Upper lobe of left lung (tissue), 6 donors: ENCODE measurements at regions not wholly inside any gene's neighbourhood (a gene's known extent, or its start where the extent isn't known, plus 50 kb on each side); places are given as distances from the start of the nearest gene placed in this dataset.
A peak's percentile ranks its signal among the peaks of the same experiment; 100 is the strongest.

Experiments
- ATAC-seq, 2 donors: fragments of 200-7000 bp; cut with Tn5 transposase; one replicate each; pipeline ENCODE4 v1.9.1; 2022; ENCODE audit warnings: mild to moderate bottlenecking in 2 of 2, moderate library complexity in 2 of 2; ENCODE audit not compliant: low FRiP score in 2 of 2
- DNase-seq, 2 donors: peaks; one replicate each; pipeline ENCODE4 v3.0.0-alpha.2; 2019 to 2020
- H3K27ac ChIP-seq, 4 donors: fragments of 200-600 bp; sonication (generic); one replicate each; pipeline ENCODE4 v1.5.1; 2016 to 2019
- H3K27me3 ChIP-seq, 4 donors: fragments of 200-600 bp; sonication (generic); one replicate each; pipeline ENCODE4 v1.5.1; 2017 to 2019
- H3K36me3 ChIP-seq, 4 donors: fragments of 200-600 bp; sonication (generic); one replicate each; pipeline ENCODE4 v1.5.1; 2016 to 2019
- H3K4me1 ChIP-seq, 4 donors: fragments of 200-600 bp; sonication (generic); one replicate each; pipeline ENCODE4 v1.5.1; 2018 to 2019
- H3K4me3 ChIP-seq, 4 donors: fragments of 200-600 bp; sonication (generic); one replicate each; pipeline ENCODE4 v1.5.1; 2017 to 2019; ENCODE audit warnings: mild to moderate bottlenecking in 2 of 4, moderate library complexity in 1 of 4
- H3K9me3 ChIP-seq, 4 donors: fragments of 200-600 bp; sonication (generic); one replicate each; pipeline ENCODE4 v1.5.1; 2018 to 2019
- EP300 ChIP-seq, 4 donors: sonication (generic); formaldehyde crosslinking; IDR thresholded peaks; one replicate each; pipeline ENCODE4 v1.5.1; 2017; ENCODE audit warnings: antibody characterized with exemption in 4 of 4, control low read depth in 2 of 4
- POLR2A ChIP-seq, 4 donors: fragments of 450-650 bp; IDR thresholded peaks; one replicate each; pipeline ENCODE4 v1.5.1; 2016 to 2017; ENCODE audit warnings: antibody characterized with exemption in 4 of 4, mild to moderate bottlenecking in 2 of 4
- POLR2AphosphoS5 ChIP-seq, 2 donors: sonication (generic); formaldehyde crosslinking; IDR thresholded peaks; one replicate each; pipeline ENCODE4 v1.5.1; 2017; ENCODE audit warnings: antibody characterized with exemption in 2 of 2
- WGBS, 2 donors: methylation state at CpG; one replicate each; pipeline ENCODE4 v1.1.5; 2017 to 2018; 5-methylcytosine and 5-hydroxymethylcytosine counted together
- TF ChIP-seq, protein P1 (sequence below), 6 experiments: fragments of 450-650 bp in 4 of 6; fragments of 200-600 bp in 2 of 6; sonication (generic) in 2 of 6; IDR thresholded peaks; one replicate each; pipeline ENCODE4 v1.5.1; 2016 to 2019; ENCODE audit warnings: antibody characterized with exemption in 6 of 6
- donor health status: DM: no; HTN: no; CAD: no; lungs with moderate emphysema.
- donor health status: DM: no; HTN: yes; CAD: no; lungs with severe emphysema.

DNA sequence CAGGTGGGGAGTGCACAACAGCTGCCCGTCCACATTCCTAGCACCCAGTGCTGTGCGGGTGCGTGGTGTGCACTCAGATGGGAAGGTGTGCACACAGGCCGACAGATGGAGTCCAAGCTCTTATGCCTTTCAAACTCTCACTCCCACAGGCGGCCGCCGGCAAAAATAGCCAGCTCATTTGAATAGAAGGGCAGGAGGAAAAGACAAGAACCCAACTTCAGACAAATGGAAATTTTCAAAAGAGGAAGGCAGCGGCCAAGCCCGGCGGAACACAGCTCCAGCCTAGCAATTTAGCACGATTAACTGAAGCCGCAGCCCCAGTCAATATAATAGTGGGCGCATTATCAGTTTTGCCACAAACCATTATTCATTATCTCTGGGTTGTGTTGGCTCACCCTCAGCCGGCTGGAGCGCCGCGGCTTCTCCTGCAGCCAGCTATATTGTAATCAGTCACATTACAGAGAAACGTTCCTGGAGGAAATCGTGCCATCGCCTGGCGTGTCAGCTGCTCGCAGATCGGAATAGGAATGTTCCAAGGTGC, 103.9 kb upstream of the SEC14L1 start:
- no peaks in the 10 kb centered on the region for H3K4me1 ChIP-seq
- H3K36me3 ChIP-seq = no peaks in the 10 kb centered on the region
- H3K27ac ChIP-seq = no peak overlapping the region
- WGBS, 2 donors = 45 to 53% methylated on average over 21 to 23 of the region's 23 CpGs
- no peak for DNase-seq
- H3K9me3 ChIP-seq = peaks cover 1 to 4% (median 3%) of the 10 kb centered on the region in 4 donors
- peak in 1 of 2 donors; percentile 27 for ATAC-seq
- H3K4me3 ChIP-seq = no peak overlapping the region
- no peaks in the 10 kb centered on the region for H3K27me3 ChIP-seq
- TF ChIP-seq POLR2A (IDR thresholded peaks at IDR 0.05) (no peak), EP300 (IDR thresholded peaks at IDR 0.05) (no peak), POLR2AphosphoS5 (IDR thresholded peaks at IDR 0.05) (no peak)
- TF ChIP-seq, protein P1, sequence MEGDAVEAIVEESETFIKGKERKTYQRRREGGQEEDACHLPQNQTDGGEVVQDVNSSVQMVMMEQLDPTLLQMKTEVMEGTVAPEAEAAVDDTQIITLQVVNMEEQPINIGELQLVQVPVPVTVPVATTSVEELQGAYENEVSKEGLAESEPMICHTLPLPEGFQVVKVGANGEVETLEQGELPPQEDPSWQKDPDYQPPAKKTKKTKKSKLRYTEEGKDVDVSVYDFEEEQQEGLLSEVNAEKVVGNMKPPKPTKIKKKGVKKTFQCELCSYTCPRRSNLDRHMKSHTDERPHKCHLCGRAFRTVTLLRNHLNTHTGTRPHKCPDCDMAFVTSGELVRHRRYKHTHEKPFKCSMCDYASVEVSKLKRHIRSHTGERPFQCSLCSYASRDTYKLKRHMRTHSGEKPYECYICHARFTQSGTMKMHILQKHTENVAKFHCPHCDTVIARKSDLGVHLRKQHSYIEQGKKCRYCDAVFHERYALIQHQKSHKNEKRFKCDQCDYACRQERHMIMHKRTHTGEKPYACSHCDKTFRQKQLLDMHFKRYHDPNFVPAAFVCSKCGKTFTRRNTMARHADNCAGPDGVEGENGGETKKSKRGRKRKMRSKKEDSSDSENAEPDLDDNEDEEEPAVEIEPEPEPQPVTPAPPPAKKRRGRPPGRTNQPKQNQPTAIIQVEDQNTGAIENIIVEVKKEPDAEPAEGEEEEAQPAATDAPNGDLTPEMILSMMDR (IDR thresholded peaks at IDR 0.05) = no peak

DNA sequence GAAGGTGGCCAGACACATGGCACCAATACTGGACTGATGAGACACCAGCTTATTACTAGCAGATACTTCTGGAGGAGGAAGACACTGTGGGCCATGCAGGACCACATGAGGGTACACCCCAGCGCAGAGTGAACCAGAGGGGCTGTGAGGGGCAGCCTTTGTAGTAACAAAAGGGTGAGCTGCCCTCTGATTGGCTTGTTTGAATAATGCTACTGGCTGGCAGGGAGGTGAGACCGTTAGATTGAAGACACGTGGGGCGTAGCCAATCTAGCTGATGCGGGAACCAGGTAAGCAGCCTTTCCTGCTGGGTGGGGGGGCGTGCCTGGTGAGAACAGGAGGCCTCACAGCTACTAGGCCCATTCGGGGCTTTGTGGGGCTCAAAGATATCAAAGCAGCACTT, 102.8 kb upstream of the SEC14L1 start:
- H3K36me3 ChIP-seq = no peaks in the 10 kb centered on the region
- H3K4me1 ChIP-seq = no peaks in the 10 kb centered on the region
- no peak overlapping the region for H3K4me3 ChIP-seq
- H3K9me3 ChIP-seq = no peaks in the 10 kb centered on the region
- ATAC-seq (no peak), DNase-seq (no peak)
- TF ChIP-seq POLR2A (IDR thresholded peaks at IDR 0.05) (no peak), EP300 (IDR thresholded peaks at IDR 0.05) (no peak), POLR2AphosphoS5 (IDR thresholded peaks at IDR 0.05) (no peak)
- TF ChIP-seq, protein P1 (IDR thresholded peaks at IDR 0.05) = no peak
- no peak overlapping the region for H3K27ac ChIP-seq
- WGBS, 2 donors = 86 to 87% methylated on average over 7 of the region's 7 CpGs
- H3K27me3 ChIP-seq = no peaks in the 10 kb centered on the region

DNA sequence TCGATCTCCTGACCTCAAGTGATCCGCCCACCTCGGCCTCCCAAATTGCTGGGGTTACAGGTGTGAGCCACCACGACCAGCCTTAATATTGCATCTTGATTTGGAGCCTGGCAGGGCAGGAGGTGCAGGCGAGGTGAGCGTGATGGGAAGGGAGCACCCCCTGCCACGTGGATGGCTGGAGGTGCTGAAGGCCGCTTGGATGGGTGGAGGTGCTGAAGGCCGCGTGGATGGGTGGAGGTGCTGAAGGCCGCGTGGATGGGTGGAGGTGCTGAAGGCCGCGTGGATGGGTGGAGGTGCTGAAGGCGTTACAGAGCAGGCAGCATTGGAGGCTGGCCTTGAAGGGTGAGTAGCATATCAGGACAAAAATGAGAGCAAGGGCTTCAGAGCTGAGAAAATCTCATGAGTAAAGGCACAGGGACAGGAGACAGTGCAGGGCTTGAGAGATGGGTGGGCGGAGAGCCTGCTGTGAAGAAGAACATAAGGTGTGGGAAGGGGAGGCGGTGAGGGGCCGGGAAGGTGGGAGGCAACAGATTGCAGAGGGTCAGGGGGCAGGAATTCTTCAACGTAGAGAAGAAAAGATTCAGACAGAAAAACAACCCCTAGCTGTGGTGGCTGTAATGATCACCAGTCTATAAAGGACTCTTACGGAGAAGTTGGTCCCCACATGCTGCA, 101.7 kb upstream of the SEC14L1 start:
- TF ChIP-seq, protein P1 (IDR thresholded peaks at IDR 0.05) = no peak
- no peak for TF ChIP-seq POLR2A (IDR thresholded peaks at IDR 0.05)
- Histone ChIP-seq H3K9me3 (no peaks in the 10 kb centered on the region), H3K4me3 (no peak overlapping the region), H3K27me3 (no peaks in the 10 kb centered on the region), H3K27ac (no peak overlapping the region), H3K36me3 (no peaks in the 10 kb centered on the region), H3K4me1 (no peaks in the 10 kb centered on the region)
- DNase-seq = no peak
- ATAC-seq = no peak
- WGBS, 2 donors = 80 to 90% methylated on average over 20 of the region's 20 CpGs

DNA sequence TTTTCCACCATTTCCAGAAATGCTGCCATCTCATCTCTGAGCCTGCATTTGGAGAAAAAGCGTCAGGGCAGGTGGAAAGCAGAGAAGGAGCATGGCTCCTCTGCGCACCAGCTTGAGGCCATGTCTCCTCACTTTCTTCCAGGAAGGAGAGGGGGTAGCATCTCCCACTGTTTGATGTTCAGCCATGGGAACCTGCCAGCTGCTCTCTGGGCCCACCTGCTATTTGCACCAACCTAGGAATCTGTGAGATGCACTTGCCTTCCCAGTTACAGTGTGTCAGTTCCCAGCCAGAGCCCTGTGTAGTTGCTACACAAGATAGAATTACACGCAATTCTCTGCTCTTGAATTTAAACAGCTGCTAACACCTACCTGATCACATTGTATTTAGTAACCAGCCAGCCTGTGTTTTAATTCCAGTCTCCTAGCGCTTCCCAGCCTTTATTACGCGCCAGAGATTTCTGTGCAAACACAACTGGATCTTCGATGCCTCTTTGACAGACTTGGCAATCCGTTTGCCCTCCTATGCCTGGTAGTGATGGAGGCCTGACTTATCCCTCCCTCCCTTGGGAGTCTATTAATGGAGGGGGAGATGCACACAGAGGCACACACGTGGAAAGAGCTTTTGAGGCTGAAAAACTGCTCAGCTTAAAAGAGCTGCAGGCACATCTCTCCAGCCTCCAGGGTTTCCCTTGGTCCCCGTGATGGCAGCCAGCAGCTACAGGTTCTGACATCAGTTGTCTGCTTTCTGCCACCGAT, 98.1 kb upstream of the SEC14L1 start:
- Histone ChIP-seq H3K27ac (no peak overlapping the region), H3K4me3 (no peak overlapping the region), H3K4me1 (no peaks in the 10 kb centered on the region), H3K36me3 (no peaks in the 10 kb centered on the region), H3K27me3 (no peaks in the 10 kb centered on the region), H3K9me3 (no peaks in the 10 kb centered on the region)
- ATAC-seq = no peak
- WGBS, 2 donors = 75 to 93% methylated on average over 9 to 11 of the region's 11 CpGs
- TF ChIP-seq, protein P1 (IDR thresholded peaks at IDR 0.05) = no peak
- TF ChIP-seq POLR2AphosphoS5 (IDR thresholded peaks at IDR 0.05) = no peak
- TF ChIP-seq EP300 (IDR thresholded peaks at IDR 0.05) = no peak
- no peak for TF ChIP-seq POLR2A (IDR thresholded peaks at IDR 0.05)
- no peak for DNase-seq
